GM23248 (cell line): ENCODE measurements at regions not wholly inside any gene's neighbourhood (a gene's known extent, or its start where the extent isn't known, plus 50 kb on each side); places are given as distances from the start of the nearest gene placed in this dataset.

Experiments
- EZH2 ChIP-seq: fragments of 200-600 bp; sonication (generic); IDR thresholded peaks from 2 replicates; pipeline ENCODE4 v1.6.1; 2018; ENCODE audit warnings: antibody characterized with exemption, mild to moderate bottlenecking; ENCODE audit not compliant: insufficient read depth, poor library complexity, severe bottlenecking
- EZH2phosphoT487 ChIP-seq: fragments of 200-600 bp; sonication (generic); IDR thresholded peaks from 2 replicates; pipeline ENCODE4 v1.6.1; 2018; ENCODE audit warnings: antibody characterized with exemption, moderate library complexity, mild to moderate bottlenecking, low read depth; ENCODE audit not compliant: insufficient read depth

GRCh38 chr7:118572604-118573003 is 348.1 kb downstream of the ANKRD7 start:
- no peak for TF ChIP-seq EZH2
- no peak for TF ChIP-seq EZH2phosphoT487
